Epithelial cell of proximal tubule (primary cell): ENCODE measurements at regions not wholly inside any gene's neighbourhood (a gene's known extent, or its start where the extent isn't known, plus 50 kb on each side); places are given as distances from the start of the nearest gene placed in this dataset.

Experiments
- DNase-seq: peaks from one replicate; pipeline ENCODE4 v3.0.0-alpha.2; 2011; ENCODE audit warnings: low read depth
- H3K4me3 ChIP-seq: 2 replicates; pipeline ENCODE4 v1.5.1; 2011; ENCODE audit warnings: low read depth, mild to moderate bottlenecking, low read length
- TF ChIP-seq, protein P1 (sequence below): conservative IDR thresholded peaks from 2 replicates; pipeline ENCODE4 v1.5.1; 2012; ENCODE audit warnings: low read depth, mild to moderate bottlenecking, low read length

GRCh38 chr12:88969127-88969526, 383.2 kb downstream of the DUSP6 start:
- H3K4me3 ChIP-seq = no peak overlapping the region
- DNase-seq = no peak
- TF ChIP-seq, protein P1, sequence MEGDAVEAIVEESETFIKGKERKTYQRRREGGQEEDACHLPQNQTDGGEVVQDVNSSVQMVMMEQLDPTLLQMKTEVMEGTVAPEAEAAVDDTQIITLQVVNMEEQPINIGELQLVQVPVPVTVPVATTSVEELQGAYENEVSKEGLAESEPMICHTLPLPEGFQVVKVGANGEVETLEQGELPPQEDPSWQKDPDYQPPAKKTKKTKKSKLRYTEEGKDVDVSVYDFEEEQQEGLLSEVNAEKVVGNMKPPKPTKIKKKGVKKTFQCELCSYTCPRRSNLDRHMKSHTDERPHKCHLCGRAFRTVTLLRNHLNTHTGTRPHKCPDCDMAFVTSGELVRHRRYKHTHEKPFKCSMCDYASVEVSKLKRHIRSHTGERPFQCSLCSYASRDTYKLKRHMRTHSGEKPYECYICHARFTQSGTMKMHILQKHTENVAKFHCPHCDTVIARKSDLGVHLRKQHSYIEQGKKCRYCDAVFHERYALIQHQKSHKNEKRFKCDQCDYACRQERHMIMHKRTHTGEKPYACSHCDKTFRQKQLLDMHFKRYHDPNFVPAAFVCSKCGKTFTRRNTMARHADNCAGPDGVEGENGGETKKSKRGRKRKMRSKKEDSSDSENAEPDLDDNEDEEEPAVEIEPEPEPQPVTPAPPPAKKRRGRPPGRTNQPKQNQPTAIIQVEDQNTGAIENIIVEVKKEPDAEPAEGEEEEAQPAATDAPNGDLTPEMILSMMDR = no peak

DNA sequence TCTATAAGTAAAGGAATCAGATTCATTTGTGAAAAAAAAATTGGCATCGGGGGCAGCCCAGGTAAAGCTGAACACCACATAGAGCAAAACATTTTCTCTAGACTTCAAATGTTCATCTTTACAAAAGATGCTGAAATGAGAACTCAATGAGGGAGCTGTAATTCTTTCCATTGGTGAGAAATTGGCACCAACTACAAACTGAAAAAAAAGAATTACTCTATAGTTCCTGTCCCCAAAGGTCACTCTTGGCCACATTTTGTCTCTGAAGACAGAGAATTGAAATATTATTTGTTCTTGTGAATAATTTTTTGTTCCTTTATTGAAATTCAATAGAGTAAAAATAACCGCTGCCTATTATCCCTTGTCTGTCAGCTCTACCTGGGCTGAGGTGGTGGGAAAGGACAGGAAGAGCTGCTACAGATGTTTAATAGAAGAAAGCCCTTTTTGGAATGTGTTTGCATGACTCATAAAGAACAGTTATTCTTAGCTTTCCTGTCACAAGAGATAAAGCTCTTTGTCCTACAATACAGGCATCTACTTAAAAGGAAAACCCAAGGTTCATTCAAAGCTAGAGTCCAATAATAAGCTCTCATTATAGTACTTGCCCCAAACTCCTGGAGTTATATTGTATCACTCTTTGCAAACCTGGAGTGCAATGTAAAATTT, 380.1 kb upstream of the KITLG start:
- TF ChIP-seq, protein P1 = no peak
- H3K4me3 ChIP-seq = no peak overlapping the region
- no peak for DNase-seq

GRCh38 chr12:88958946-88959345, 378.7 kb upstream of the KITLG start:
- TF ChIP-seq, protein P1 = no peak
- H3K4me3 ChIP-seq = no peak overlapping the region
- no peak for DNase-seq

DNA sequence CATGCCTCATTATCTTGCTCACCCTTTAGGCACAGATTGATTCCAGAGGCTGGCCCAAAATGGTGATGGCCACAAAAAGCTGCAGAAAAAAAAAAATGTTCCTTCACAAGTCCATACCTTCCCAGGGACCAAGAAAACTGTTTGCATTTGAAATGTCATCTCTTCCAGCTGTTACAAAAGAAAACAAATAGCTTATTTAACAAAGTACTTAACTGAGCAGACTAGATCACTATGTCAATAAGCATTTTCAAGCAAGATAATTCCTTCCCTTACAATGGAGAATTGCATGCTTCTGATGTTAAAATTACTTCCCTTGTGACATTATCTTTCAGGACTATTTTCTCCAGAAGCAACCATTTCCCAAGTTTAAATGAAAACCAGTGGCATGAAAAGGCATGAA, 377.9 kb upstream of the KITLG start:
- DNase-seq = no peak
- TF ChIP-seq, protein P1 = no peak
- H3K4me3 ChIP-seq = no peak overlapping the region

DNA sequence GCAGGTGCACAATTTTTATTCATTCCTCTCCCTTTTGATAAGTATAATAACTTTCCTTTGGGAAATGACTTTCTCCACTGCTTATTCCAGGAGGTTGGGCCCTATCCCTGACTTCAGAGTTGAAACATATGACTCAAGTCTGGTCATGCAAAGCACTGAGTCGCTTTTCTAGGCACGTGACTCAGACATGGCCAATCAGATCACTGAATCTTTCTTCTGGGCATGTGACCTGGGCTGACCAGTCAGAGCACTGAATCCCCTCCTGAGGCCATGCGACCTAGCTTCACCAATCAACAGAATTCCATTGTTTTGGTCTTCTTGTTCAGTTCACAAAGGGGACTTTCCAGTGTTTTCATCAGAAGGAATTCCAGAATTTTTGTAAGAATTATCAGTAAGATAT, 377.1 kb upstream of the KITLG start:
- DNase-seq = no peak
- no peak overlapping the region for H3K4me3 ChIP-seq
- TF ChIP-seq, protein P1 = no peak

DNA sequence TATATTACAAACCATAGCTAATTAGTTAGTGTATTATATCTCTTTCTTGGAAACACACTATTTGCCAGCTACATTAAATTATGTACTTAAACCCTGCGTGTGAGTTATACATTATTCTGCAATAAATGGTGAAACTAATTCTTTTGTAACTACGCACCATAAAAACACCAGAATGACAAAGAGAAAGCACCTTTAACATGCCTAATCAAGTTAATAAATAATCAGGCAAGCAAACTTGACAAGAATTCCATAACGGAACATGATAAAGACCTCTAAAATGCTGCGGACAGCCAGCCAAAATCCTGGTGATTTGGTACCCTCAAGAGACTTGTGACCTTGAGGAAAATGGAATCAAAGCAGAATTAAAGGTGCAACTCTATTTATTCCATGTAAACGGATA, 375.3 kb upstream of the KITLG start:
- H3K4me3 ChIP-seq = no peak overlapping the region
- TF ChIP-seq, protein P1 = no peak
- no peak for DNase-seq

DNA sequence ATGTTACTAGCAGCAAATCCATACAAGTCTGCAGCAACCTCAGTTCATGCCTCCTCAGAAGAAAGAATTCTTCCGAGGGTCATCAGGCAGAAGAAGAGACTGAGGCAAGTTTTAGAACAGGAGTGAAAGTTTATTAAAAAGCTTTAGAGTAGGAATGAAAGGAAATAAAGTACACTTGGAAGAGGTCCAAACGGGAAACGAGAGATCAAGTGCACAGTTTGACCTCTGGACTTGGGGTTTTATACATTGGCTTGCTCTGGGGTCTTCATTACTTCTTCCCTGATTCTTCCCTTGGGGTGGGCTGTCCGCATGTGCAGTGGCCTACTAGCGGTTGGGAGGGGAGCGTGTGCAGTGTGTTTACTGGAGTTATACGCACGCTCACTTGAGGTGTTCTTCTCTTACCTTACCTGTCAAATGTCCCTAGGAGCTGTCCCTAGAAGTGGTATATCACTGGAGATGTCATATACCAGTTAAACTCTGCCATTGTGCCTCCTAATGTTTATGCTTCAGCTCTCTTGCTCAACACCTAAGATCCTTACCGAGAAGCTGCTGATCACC, 372.8 kb upstream of the KITLG start:
- TF ChIP-seq, protein P1 = no peak
- no peak overlapping the region for H3K4me3 ChIP-seq
- DNase-seq = no peak
